HepG2 (cell line): ENCODE measurements at regions not wholly inside any gene's neighbourhood (a gene's known extent, or its start where the extent isn't known, plus 50 kb on each side); places are given as distances from the start of the nearest gene placed in this dataset.

Experiments used
- AKAP8 ChIP-seq: sonication (generic); formaldehyde crosslinking; IDR thresholded peaks from 2 replicates; pipeline ENCODE4 v1.5.1; 2020; ENCODE audit warnings: mild to moderate bottlenecking, missing genetic modification reagents
- ESRRA ChIP-seq: sonication (generic); formaldehyde crosslinking; IDR thresholded peaks from 2 replicates; pipeline ENCODE4 v1.5.1; 2020; ENCODE audit warnings: mild to moderate bottlenecking, low read depth, missing genetic modification reagents
- HNF4A ChIP-seq: sonication (generic); formaldehyde crosslinking; IDR thresholded peaks from 2 replicates; pipeline ENCODE4 v1.4.0; 2020; ENCODE audit warnings: missing genetic modification reagents
- KDM2A ChIP-seq: sonication (generic); formaldehyde crosslinking; IDR thresholded peaks from 2 replicates; pipeline ENCODE4 v1.4.0; 2020; ENCODE audit warnings: low read depth, missing genetic modification reagents, borderline replicate concordance
- ZFAT ChIP-seq: sonication (generic); formaldehyde crosslinking; conservative IDR thresholded peaks from 2 replicates; pipeline ENCODE4 v1.8.1; 2023; ENCODE audit warnings: missing genetic modification reagents, inconsistent platforms
- ZIK1 ChIP-seq: sonication (generic); formaldehyde crosslinking; IDR thresholded peaks from 2 replicates; pipeline ENCODE4 v1.5.0; 2020; ENCODE audit warnings: mild to moderate bottlenecking, low read depth, missing genetic modification reagents, borderline replicate concordance
- ZNF160 ChIP-seq: sonication (generic); formaldehyde crosslinking; IDR thresholded peaks from 2 replicates; pipeline ENCODE4 v1.8.0; 2022; ENCODE audit warnings: mild to moderate bottlenecking, inconsistent platforms, missing genetic modification reagents
- ZNF674 ChIP-seq: sonication (generic); formaldehyde crosslinking; IDR thresholded peaks from 2 replicates; pipeline ENCODE4 v1.5.0; 2020; ENCODE audit warnings: low read depth, mild to moderate bottlenecking, missing genetic modification reagents
- TF ChIP-seq, protein P1 (sequence below): IDR thresholded peaks from 2 replicates; pipeline ENCODE4 v1.6.1; 2016; ENCODE audit warnings: missing compliant biosample characterization, missing genetic modification reagents, borderline replicate concordance
- TF ChIP-seq, protein P2 (sequence below): sonication (generic); formaldehyde crosslinking; IDR thresholded peaks from 2 replicates; pipeline ENCODE4 v1.4.0; 2020; ENCODE audit warnings: missing genetic modification reagents, borderline replicate concordance

GRCh38 chr16:9404811-9405210 is 313.4 kb downstream of the HAPSTR1 start (continued):
- TF ChIP-seq, protein P1, sequence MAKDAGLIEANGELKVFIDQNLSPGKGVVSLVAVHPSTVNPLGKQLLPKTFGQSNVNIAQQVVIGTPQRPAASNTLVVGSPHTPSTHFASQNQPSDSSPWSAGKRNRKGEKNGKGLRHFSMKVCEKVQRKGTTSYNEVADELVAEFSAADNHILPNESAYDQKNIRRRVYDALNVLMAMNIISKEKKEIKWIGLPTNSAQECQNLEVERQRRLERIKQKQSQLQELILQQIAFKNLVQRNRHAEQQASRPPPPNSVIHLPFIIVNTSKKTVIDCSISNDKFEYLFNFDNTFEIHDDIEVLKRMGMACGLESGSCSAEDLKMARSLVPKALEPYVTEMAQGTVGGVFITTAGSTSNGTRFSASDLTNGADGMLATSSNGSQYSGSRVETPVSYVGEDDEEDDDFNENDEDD (CRISPR knock-in tag) = no peak
- TF ChIP-seq HNF4A (CRISPR knock-in tag) (no peak), ZNF160 (CRISPR knock-in tag) (no peak), ZFAT (no peak), KDM2A (CRISPR knock-in tag) (no peak), AKAP8 (CRISPR knock-in tag) (no peak), ZIK1 (no peak), ESRRA (no peak), ZNF674 (CRISPR knock-in tag) (no peak)
- TF ChIP-seq, protein P2, sequence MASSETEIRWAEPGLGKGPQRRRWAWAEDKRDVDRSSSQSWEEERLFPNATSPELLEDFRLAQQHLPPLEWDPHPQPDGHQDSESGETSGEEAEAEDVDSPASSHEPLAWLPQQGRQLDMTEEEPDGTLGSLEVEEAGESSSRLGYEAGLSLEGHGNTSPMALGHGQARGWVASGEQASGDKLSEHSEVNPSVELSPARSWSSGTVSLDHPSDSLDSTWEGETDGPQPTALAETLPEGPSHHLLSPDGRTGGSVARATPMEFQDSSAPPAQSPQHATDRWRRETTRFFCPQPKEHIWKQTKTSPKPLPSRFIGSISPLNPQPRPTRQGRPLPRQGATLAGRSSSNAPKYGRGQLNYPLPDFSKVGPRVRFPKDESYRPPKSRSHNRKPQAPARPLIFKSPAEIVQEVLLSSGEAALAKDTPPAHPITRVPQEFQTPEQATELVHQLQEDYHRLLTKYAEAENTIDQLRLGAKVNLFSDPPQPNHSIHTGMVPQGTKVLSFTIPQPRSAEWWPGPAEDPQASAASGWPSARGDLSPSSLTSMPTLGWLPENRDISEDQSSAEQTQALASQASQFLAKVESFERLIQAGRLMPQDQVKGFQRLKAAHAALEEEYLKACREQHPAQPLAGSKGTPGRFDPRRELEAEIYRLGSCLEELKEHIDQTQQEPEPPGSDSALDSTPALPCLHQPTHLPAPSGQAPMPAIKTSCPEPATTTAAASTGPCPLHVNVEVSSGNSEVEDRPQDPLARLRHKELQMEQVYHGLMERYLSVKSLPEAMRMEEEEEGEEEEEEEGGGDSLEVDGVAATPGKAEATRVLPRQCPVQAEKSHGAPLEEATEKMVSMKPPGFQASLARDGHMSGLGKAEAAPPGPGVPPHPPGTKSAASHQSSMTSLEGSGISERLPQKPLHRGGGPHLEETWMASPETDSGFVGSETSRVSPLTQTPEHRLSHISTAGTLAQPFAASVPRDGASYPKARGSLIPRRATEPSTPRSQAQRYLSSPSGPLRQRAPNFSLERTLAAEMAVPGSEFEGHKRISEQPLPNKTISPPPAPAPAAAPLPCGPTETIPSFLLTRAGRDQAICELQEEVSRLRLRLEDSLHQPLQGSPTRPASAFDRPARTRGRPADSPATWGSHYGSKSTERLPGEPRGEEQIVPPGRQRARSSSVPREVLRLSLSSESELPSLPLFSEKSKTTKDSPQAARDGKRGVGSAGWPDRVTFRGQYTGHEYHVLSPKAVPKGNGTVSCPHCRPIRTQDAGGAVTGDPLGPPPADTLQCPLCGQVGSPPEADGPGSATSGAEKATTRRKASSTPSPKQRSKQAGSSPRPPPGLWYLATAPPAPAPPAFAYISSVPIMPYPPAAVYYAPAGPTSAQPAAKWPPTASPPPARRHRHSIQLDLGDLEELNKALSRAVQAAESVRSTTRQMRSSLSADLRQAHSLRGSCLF = no peak
- TF ChIP-seq, all 625 proteins: peak for 2
